Gastroesophageal sphincter (tissue), 3 donors: ENCODE measurements at regions not wholly inside any gene's neighbourhood (a gene's known extent, or its start where the extent isn't known, plus 50 kb on each side); places are given as distances from the start of the nearest gene placed in this dataset.

Experiments
- CTCF ChIP-seq, 4 experiments: fragments of 200-600 bp in 2 of 4; fragments of 450-650 bp in 2 of 4; sonication (generic) in 1 of 4; IDR thresholded peaks; one replicate each; pipeline ENCODE4 v1.5.1; 2017 to 2019; ENCODE audit warnings: antibody characterized with exemption in 4 of 4, mild to moderate bottlenecking in 2 of 4, moderate library complexity in 2 of 4
- EP300 ChIP-seq: sonication (generic); formaldehyde crosslinking; IDR thresholded peaks from one replicate; pipeline ENCODE4 v1.6.1; 2017; ENCODE audit warnings: antibody characterized with exemption, mild to moderate bottlenecking
- POLR2A ChIP-seq, 2 donors: fragments of 450-650 bp; IDR thresholded peaks; one replicate each; pipeline ENCODE4 v1.6.1; 2017; ENCODE audit warnings: antibody characterized with exemption in 2 of 2, mild to moderate bottlenecking in 2 of 2, moderate library complexity in 1 of 2
- POLR2AphosphoS5 ChIP-seq: sonication (generic); formaldehyde crosslinking; IDR thresholded peaks from one replicate; pipeline ENCODE4 v1.6.1; 2017; ENCODE audit warnings: antibody characterized with exemption

GRCh38 chr6:113077794-113078193, 730.7 kb downstream of the RFPL4B start:
- TF ChIP-seq CTCF (IDR thresholded peaks at IDR 0.05) (no peak), POLR2A (IDR thresholded peaks at IDR 0.05) (no peak), EP300 (no peak), POLR2AphosphoS5 (no peak)
